Neuronal stem cell (in vitro differentiated cells): ENCODE measurements at regions not wholly inside any gene's neighbourhood (a gene's known extent, or its start where the extent isn't known, plus 50 kb on each side); places are given as distances from the start of the nearest gene placed in this dataset.

Source experiments
- DNase-seq: peaks from one replicate; pipeline ENCODE4 v3.0.0-alpha.2; 2013; ENCODE audit warnings: low spot score
- H2AFZ ChIP-seq: one replicate; pipeline ENCODE4 v1.6.1; 2013; ENCODE audit warnings: mild to moderate bottlenecking, low read length, inconsistent platforms
- H2AK5ac ChIP-seq: 2 replicates; pipeline ENCODE4 v1.6.1; 2013; ENCODE audit warnings: low read depth, mild to moderate bottlenecking, inconsistent platforms, low read length, moderate library complexity, mixed read lengths
- H2BK120ac ChIP-seq: 2 replicates; pipeline ENCODE4 v1.6.1; 2013; ENCODE audit warnings: low read depth, mild to moderate bottlenecking, inconsistent platforms, low read length, moderate library complexity, mixed read lengths
- H2BK12ac ChIP-seq: one replicate; pipeline ENCODE4 v1.6.1; 2013; ENCODE audit warnings: low read length, inconsistent platforms
- H2BK15ac ChIP-seq: 2 replicates; pipeline ENCODE4 v1.6.1; 2013; ENCODE audit warnings: mild to moderate bottlenecking, low read length, inconsistent platforms, mixed read lengths
- H2BK5ac ChIP-seq: one replicate; pipeline ENCODE4 v1.6.1; 2013; ENCODE audit warnings: inconsistent platforms, mild to moderate bottlenecking, low read length, moderate library complexity
- H3K14ac ChIP-seq: one replicate; pipeline ENCODE4 v1.6.1; 2013; ENCODE audit warnings: low read length, inconsistent platforms
- H3K18ac ChIP-seq: 2 replicates; pipeline ENCODE4 v1.6.1; 2013; ENCODE audit warnings: low read length, inconsistent platforms
- H3K23ac ChIP-seq: 2 replicates; pipeline ENCODE4 v1.6.1; 2013; ENCODE audit warnings: low read depth, mild to moderate bottlenecking, mixed read lengths, low read length, inconsistent platforms; ENCODE audit not compliant: poor library complexity
- H3K27ac ChIP-seq: replicated peaks from 3 replicates; pipeline ENCODE4 v1.5.1; 2013; ENCODE audit warnings: low read length, inconsistent platforms
- H3K27me3 ChIP-seq, 3 experiments: 2 replicates each; pipeline ENCODE4 v1.6.1; 2013; ENCODE audit warnings: low read length in 3 of 3, mild to moderate bottlenecking in 2 of 3, inconsistent platforms in 1 of 3, low read depth in 1 of 3, mixed read lengths in 1 of 3, moderate library complexity in 1 of 3; ENCODE audit not compliant: control insufficient read depth in 3 of 3, insufficient read depth in 3 of 3
- H3K36me3 ChIP-seq, 2 donors: replicated peaks in 1 of 2; 2 replicates each; pipeline ENCODE4 v1.6.1; 2013; ENCODE audit warnings: low read length in 2 of 2; ENCODE audit not compliant: control insufficient read depth in 2 of 2, insufficient read depth in 2 of 2
- H3K4ac ChIP-seq: 2 replicates; pipeline ENCODE4 v1.6.1; 2013; ENCODE audit warnings: inconsistent platforms, mild to moderate bottlenecking, low read length, moderate library complexity
- H3K4me1 ChIP-seq, 2 donors: 1 replicate in 1 of 2; 2 replicates in 1 of 2; pipeline ENCODE4 v1.6.1; 2013; ENCODE audit warnings: low read length in 2 of 2, low read depth in 1 of 2; ENCODE audit not compliant: control insufficient read depth in 2 of 2, insufficient read depth in 1 of 2
- H3K4me2 ChIP-seq: one replicate; pipeline ENCODE4 v1.6.1; 2013; ENCODE audit warnings: mild to moderate bottlenecking, low read length, inconsistent platforms; ENCODE audit not compliant: insufficient read depth, poor library complexity, severe bottlenecking
- H3K4me3 ChIP-seq, 2 donors: 2 replicates each; pipeline ENCODE4 v1.5.1; 2013; ENCODE audit warnings: low read length in 2 of 2, mild to moderate bottlenecking in 2 of 2, inconsistent platforms in 1 of 2, moderate library complexity in 1 of 2
- H3K79me1 ChIP-seq: one replicate; pipeline ENCODE4 v1.6.1; 2013; ENCODE audit warnings: low read depth, mild to moderate bottlenecking, inconsistent platforms, low read length, moderate library complexity
- H3K9ac ChIP-seq: one replicate; pipeline ENCODE4 v1.6.1; 2013; ENCODE audit warnings: mild to moderate bottlenecking, low read depth, low read length, inconsistent platforms; ENCODE audit not compliant: poor library complexity
- H3K9me3 ChIP-seq, 2 donors: replicated peaks in 1 of 2; 2 replicates each; pipeline versions ENCODE3 to v1.6.1; 2013; ENCODE audit warnings: low read length in 2 of 2, mild to moderate bottlenecking in 2 of 2, inconsistent platforms in 1 of 2, low read depth in 1 of 2, mixed read lengths in 1 of 2, moderate library complexity in 1 of 2; ENCODE audit not compliant: control insufficient read depth in 2 of 2, insufficient read depth in 1 of 2
- H4K8ac ChIP-seq: one replicate; pipeline ENCODE4 v1.6.1; 2013; ENCODE audit warnings: low read depth, mild to moderate bottlenecking, inconsistent platforms, low read length, moderate library complexity
- H4K91ac ChIP-seq: one replicate; pipeline ENCODE4 v1.6.1; 2013; ENCODE audit warnings: low read length, low read depth, mild to moderate bottlenecking, inconsistent platforms; ENCODE audit not compliant: poor library complexity
- WGBS, 2 donors: extraction: QIAGEN DNeasy Blood & Tissue Kit; methylation state at CpG; one replicate each; pipeline ENCODE4 v1.1.7; 2013; ENCODE audit warnings: missing lambda C conversion rate in 2 of 2, mixed read lengths in 1 of 2; ENCODE audit not compliant: insufficient read length in 2 of 2, insufficient replicate concordance in 1 of 2; ENCODE audit errors: extremely low coverage in 2 of 2; 5-methylcytosine and 5-hydroxymethylcytosine counted together

GRCh38 chr9:2281803-2282185 lies 266.6 kb downstream of the SMARCA2 start:
- Histone ChIP-seq H2AK5ac (no peak overlapping the region), H3K4me2 (no peak overlapping the region), H3K9ac (no peak overlapping the region), H3K27ac (no peak overlapping the region), H3K14ac (no peak overlapping the region), H2AFZ (peak overlapping the region; percentile 14), H2BK120ac (no peak overlapping the region), H4K8ac (no peak overlapping the region), H3K79me1 (no peaks in the 10 kb centered on the region), H3K4me1 (peaks cover 5 to 9% of the 10 kb centered on the region in 2 donors), H3K9me3 (no peaks in the 10 kb centered on the region), H3K36me3 (no peaks in the 10 kb centered on the region), H4K91ac (no peak overlapping the region), H2BK5ac (no peak overlapping the region), H2BK12ac (no peak overlapping the region), H2BK15ac (no peak overlapping the region), H3K4ac (no peak overlapping the region), H3K23ac (no peak overlapping the region), H3K4me3 (no peak overlapping the region), H3K27me3 (no peaks in the 10 kb centered on the region), H3K18ac (no peak overlapping the region)
- no CpG with 5 or more reads among the region's 2 CpGs for WGBS, 2 donors
- DNase-seq, result no peak

- H2BK15ac ChIP-seq, result no peak overlapping the region
- no peak overlapping the region for H2AFZ ChIP-seq
- H3K27me3 ChIP-seq, result no peaks in the 10 kb centered on the region
- no peak overlapping the region for H2BK5ac ChIP-seq
- H2BK120ac ChIP-seq, result no peak overlapping the region
- no CpG with 5 or more reads among the region's 1 CpG for WGBS, 2 donors
- H2AK5ac ChIP-seq, result no peak overlapping the region
- no peak overlapping the region for H4K8ac ChIP-seq
- no peak overlapping the region for H2BK12ac ChIP-seq
- no peak overlapping the region for H4K91ac ChIP-seq
- no peaks in the 10 kb centered on the region for H3K79me1 ChIP-seq
- peaks cover 5 to 9% of the 10 kb centered on the region in 2 donors for H3K4me1 ChIP-seq
- H3K36me3 ChIP-seq, result no peaks in the 10 kb centered on the region
- H3K23ac ChIP-seq, result no peak overlapping the region
- H3K9me3 ChIP-seq, result no peaks in the 10 kb centered on the region
- H3K9ac ChIP-seq, result no peak overlapping the region
- H3K18ac ChIP-seq, result no peak overlapping the region
- no peak overlapping the region for H3K4me3 ChIP-seq
- H3K27ac ChIP-seq, result no peak overlapping the region
- no peak for DNase-seq
- H3K14ac ChIP-seq, result no peak overlapping the region
- no peak overlapping the region for H3K4me2 ChIP-seq
- H3K4ac ChIP-seq, result no peak overlapping the region
Measured at GRCh38 chr9:2284770-2285169, 269.6 kb downstream of the SMARCA2 start.

GRCh38 chr9:2285416-2286332 lies 270.5 kb downstream of the SMARCA2 start:
- H3K9ac ChIP-seq, result no peak overlapping the region
- no peaks in the 10 kb centered on the region for H3K27me3 ChIP-seq
- H3K4me2 ChIP-seq, result no peak overlapping the region
- H4K91ac ChIP-seq, result no peak overlapping the region
- no peak overlapping the region for H2BK12ac ChIP-seq
- no peak for DNase-seq
- H2BK5ac ChIP-seq, result no peak overlapping the region
- no peak overlapping the region for H2BK120ac ChIP-seq
- no peak overlapping the region for H2BK15ac ChIP-seq
- H3K4me1 ChIP-seq, result peaks cover 5 to 11% of the 10 kb centered on the region in 2 donors
- H3K4ac ChIP-seq, result no peak overlapping the region
- H3K36me3 ChIP-seq, result no peaks in the 10 kb centered on the region
- no CpG with 5 or more reads among the region's 10 CpGs for WGBS, 2 donors
- no peaks in the 10 kb centered on the region for H3K9me3 ChIP-seq
- H3K23ac ChIP-seq, result no peak overlapping the region
- no peak overlapping the region for H3K27ac ChIP-seq
- no peak overlapping the region for H3K4me3 ChIP-seq
- H3K14ac ChIP-seq, result no peak overlapping the region
- H2AK5ac ChIP-seq, result no peak overlapping the region
- H3K18ac ChIP-seq, result no peak overlapping the region
- no peaks in the 10 kb centered on the region for H3K79me1 ChIP-seq
- no peak overlapping the region for H2AFZ ChIP-seq
- H4K8ac ChIP-seq, result no peak overlapping the region

- Histone ChIP-seq H2BK120ac (no peak overlapping the region), H3K14ac (no peak overlapping the region), H3K4me1 (peaks cover 2 to 10% of the 10 kb centered on the region in 2 donors), H3K27me3 (no peaks in the 10 kb centered on the region), H3K27ac (no peak overlapping the region), H2BK12ac (no peak overlapping the region), H2AK5ac (no peak overlapping the region), H3K9ac (no peak overlapping the region), H2BK15ac (no peak overlapping the region), H3K79me1 (no peaks in the 10 kb centered on the region), H3K4me2 (no peak overlapping the region), H3K4me3 (no peak overlapping the region), H3K36me3 (no peaks in the 10 kb centered on the region), H2BK5ac (no peak overlapping the region), H3K18ac (no peak overlapping the region), H3K9me3 (no peaks in the 10 kb centered on the region), H2AFZ (no peak overlapping the region), H4K8ac (no peak overlapping the region), H3K23ac (no peak overlapping the region), H4K91ac (no peak overlapping the region), H3K4ac (no peak overlapping the region)
- no CpG with 5 or more reads among the region's 1 CpG for WGBS, 2 donors
- no peak for DNase-seq
Measured at GRCh38 chr9:2286333-2286705, 271.2 kb downstream of the SMARCA2 start.
